ENCODE measurements at regions not wholly inside any gene's neighbourhood (a gene's known extent, or its start where the extent isn't known, plus 50 kb on each side); places are given as distances from the start of the nearest gene placed in this dataset.

DNA sequence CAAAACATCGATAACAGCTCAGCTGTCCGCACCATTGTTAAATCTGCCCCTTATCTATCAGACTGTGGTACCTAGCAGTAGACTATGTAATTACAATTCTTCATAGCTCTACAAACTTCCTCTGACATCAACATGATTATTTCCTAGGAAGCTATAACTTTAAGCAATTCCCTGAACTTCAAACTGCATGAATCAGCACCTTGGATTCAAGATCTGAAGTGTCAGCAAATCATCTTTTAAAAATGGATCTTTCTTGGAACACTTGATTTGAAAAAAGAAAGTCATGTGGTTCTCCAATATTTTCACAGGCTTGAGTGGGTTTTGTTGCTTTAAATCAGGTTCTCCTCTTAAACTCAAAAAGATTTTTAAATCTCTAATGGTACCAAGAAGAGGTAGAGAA lies 680.7 kb upstream of the LMCD1 start:
- DNase-seq (ENCODE audit: low spot score): no peak
- in situ Hi-C loops (cut with MboI; ENCODE audit: low pct_unique_long_range_greater_than_20kb, low sequenced_read_pairs, unreplicated experiment): no loop called here
- TF ChIP-seq, protein P1, sequence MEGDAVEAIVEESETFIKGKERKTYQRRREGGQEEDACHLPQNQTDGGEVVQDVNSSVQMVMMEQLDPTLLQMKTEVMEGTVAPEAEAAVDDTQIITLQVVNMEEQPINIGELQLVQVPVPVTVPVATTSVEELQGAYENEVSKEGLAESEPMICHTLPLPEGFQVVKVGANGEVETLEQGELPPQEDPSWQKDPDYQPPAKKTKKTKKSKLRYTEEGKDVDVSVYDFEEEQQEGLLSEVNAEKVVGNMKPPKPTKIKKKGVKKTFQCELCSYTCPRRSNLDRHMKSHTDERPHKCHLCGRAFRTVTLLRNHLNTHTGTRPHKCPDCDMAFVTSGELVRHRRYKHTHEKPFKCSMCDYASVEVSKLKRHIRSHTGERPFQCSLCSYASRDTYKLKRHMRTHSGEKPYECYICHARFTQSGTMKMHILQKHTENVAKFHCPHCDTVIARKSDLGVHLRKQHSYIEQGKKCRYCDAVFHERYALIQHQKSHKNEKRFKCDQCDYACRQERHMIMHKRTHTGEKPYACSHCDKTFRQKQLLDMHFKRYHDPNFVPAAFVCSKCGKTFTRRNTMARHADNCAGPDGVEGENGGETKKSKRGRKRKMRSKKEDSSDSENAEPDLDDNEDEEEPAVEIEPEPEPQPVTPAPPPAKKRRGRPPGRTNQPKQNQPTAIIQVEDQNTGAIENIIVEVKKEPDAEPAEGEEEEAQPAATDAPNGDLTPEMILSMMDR (IDR thresholded peaks at IDR 0.05; ENCODE audit: extremely low read depth, insufficient read depth, missing control alignments): no peak

DNA sequence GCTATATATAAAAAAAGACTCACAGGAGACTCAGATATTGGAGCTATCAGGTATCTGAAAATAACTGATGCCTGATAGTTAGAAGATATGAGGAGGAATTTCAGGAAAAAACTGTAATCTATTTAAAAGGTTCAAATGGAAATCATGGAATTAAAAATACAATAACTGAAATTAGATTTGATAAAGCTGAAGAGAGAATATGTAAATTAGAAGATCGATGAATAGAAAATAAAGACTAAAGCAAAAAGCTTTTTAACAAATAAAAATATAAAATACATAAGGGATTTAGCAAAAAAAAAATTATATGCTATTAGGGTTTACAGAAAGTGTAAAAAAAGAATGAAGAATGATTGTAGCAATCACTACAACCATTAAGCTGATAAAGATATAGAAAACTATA lies 679.8 kb upstream of the LMCD1 start:
- DNase-seq (ENCODE audit: low spot score): no peak
- in situ Hi-C loops (cut with MboI; ENCODE audit: low pct_unique_long_range_greater_than_20kb, low sequenced_read_pairs, unreplicated experiment): no loop called here

DNA sequence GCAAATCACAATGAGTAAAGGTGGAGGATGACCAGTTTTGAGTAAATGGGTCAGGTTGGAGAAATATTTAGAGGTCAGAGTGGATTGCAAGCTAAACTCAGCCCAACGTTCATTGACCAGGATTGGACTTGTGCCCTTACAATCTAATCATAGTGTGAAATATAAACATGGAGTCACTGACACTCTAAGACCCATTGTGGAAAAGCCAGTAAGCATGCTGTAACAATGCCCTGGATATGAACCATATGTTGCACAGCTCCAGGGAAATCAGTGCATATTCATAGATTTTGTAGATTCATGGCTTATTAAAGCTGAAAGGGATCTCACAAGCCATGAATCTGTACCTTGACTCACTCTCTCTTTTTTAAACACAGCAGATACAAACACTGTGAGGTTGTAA lies 660.2 kb upstream of the LMCD1 start:
- no peak for DNase-seq (ENCODE audit: low spot score)
- in situ Hi-C loops (cut with MboI; ENCODE audit: low pct_unique_long_range_greater_than_20kb, low sequenced_read_pairs, unreplicated experiment): no loop called here
- TF ChIP-seq, protein P1 (IDR thresholded peaks at IDR 0.05; ENCODE audit: extremely low read depth, insufficient read depth, missing control alignments): no peak

More for the DNA sequence above, 679.8 kb upstream of the LMCD1 start:
- TF ChIP-seq, protein P1 (IDR thresholded peaks at IDR 0.05; ENCODE audit: extremely low read depth, insufficient read depth, missing control alignments): no peak

DNA sequence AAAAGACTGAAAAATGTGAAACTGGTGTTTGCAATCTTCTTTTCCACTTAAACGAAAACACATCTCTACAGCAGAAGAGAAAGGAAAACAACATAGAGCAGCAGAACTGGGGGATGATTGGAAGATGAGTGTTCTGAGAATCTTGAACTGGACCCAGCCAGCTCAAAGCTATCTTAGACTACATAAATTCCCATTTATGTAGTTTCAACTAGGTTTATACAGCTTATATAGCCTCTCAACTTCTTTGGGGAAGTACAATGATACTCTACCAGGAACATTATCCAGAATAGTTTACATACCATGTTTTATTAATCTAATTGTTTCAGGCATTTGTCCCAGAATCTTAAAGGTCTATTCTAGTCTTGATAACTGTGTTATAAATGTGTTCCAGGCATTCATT lies 658.2 kb upstream of the LMCD1 start:
- in situ Hi-C loops (cut with MboI; ENCODE audit: low pct_unique_long_range_greater_than_20kb, low sequenced_read_pairs, unreplicated experiment): no loop called here
- TF ChIP-seq, protein P1 (IDR thresholded peaks at IDR 0.05; ENCODE audit: extremely low read depth, insufficient read depth, missing control alignments): no peak

DNA sequence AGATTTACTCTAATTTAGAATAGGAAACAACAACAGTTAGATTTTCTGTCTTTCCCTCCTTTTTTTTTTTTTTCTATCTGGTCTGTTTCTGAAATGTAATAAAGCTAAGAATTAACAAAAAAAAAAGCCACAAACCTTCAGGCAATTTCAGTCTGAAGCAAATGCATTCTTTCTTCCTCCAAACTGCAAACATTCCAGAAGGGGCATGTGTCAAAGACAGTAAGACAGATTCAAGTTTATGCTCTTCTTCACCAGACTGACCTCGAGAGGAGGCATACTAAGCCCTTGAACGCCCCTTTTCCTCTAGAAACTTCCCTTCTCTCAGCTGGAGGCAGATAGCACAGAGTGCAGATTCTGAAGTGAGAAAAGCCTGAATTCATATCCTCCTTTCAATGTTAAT lies 654.6 kb upstream of the LMCD1 start:
- no peak for DNase-seq (ENCODE audit: low spot score)
- in situ Hi-C loops (cut with MboI; ENCODE audit: low pct_unique_long_range_greater_than_20kb, low sequenced_read_pairs, unreplicated experiment): no loop called here
- TF ChIP-seq, protein P1 (IDR thresholded peaks at IDR 0.05; ENCODE audit: extremely low read depth, insufficient read depth, missing control alignments): no peak

More for the DNA sequence above, 658.2 kb upstream of the LMCD1 start:
- no peak for DNase-seq (ENCODE audit: low spot score)

DNA sequence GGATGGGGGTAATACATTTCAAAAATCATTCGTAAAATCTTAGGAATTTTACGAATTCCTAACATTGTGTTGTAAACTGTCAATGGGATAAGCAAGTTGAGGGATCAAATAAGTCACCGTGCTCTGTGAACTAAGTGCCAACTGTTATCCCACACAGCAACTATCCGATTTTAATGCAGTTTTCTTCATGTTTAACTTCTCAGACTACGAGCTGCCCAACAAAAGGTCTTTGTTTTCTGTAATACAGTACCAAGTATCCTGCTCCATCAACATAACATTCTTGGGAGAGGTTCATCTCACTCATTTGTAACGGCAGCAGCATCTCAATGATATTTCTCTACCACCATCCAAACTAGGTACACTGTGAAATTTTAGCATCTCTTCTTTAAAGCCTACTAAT lies 654.1 kb upstream of the LMCD1 start:
- in situ Hi-C loops (cut with MboI; ENCODE audit: low pct_unique_long_range_greater_than_20kb, low sequenced_read_pairs, unreplicated experiment): no loop called here
- TF ChIP-seq, protein P1 (IDR thresholded peaks at IDR 0.05; ENCODE audit: extremely low read depth, insufficient read depth, missing control alignments): no peak
- DNase-seq (ENCODE audit: low spot score): no peak

DNA sequence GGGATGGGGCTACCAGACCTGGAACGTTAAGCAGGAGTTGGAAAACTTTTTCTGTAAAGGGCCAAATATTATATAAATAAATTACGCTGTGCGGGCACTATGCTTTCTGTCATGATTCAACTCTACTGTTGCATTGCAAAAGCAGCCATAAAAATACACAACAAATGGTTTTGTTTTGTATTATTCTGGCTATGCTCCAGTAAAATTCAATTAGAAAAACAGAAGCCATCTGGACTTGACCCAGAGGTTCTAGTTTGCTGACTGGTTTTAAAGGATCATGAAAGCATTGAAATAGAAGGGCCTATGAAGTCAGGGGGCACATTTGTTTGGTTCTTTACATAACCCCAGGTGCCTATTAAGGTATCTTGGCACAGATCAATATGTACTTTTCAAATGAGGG lies 647.4 kb upstream of the LMCD1 start:
- in situ Hi-C loops (cut with MboI; ENCODE audit: low pct_unique_long_range_greater_than_20kb, low sequenced_read_pairs, unreplicated experiment): no loop called here
- TF ChIP-seq, protein P1 (IDR thresholded peaks at IDR 0.05; ENCODE audit: extremely low read depth, insufficient read depth, missing control alignments): no peak
- no peak for DNase-seq (ENCODE audit: low spot score)
